HG03575 (cell line): ENCODE measurements at regions not wholly inside any gene's neighbourhood (a gene's known extent, or its start where the extent isn't known, plus 50 kb on each side); places are given as distances from the start of the nearest gene placed in this dataset.
"Not testable (repeated sequence)": the region's sequence is repeated elsewhere in the genome, so short reads cannot be mapped to it uniquely, and the experiment has no call there.

Experiments used
- ATAC-seq: cut with Tn5 transposase; IDR thresholded peaks from one replicate; pipeline ENCODE4 v1.9.1; 2021; ENCODE audit not compliant: unreplicated experiment, insufficient number of reproducible peaks, low FRiP score; ENCODE audit errors: extremely low read depth

DNA sequence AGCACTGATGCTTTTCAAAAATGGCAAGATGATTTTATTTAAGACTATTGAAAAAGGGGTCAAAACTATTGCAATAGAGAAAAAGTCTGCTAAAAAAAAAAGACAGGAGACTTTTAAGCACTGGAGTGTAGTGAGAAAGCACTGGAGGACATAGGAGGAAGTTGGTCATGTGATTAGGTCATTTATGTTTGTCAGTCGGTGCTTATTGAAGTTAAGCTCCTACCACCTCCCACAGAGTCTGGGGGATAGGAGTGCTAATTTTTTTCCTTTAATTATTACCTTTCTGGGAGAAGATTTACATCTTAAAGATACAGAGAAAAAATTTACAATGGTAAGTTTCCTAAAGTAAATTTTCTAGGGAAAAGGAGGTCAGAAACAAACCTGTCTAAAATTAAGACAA lies 80.2 kb upstream of the TMEM229A start:
- ATAC-seq = no peak

DNA sequence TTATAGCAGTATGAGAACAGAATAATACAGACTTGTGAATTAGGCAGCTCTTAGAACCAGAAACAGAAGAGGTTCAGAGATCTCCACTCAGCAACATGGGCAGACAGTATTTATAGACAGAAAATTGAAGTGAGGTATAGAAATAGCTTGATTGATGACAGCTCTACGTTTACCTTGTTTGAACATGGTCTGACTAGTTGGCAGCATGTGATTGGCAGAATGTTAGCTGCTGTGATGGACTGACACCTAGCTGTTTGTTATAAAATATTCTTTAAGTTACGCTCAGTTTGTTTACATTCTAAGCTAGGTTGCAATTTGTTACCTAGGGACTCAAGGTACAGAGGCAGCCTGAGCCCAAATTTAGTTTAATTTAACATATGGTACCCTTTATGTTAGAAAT lies 73.7 kb upstream of the TMEM229A start:
- no peak for ATAC-seq

- no peak for ATAC-seq
Measured at GRCh38 chr7:124101173-124101768, 68.4 kb upstream of the TMEM229A start.

GRCh38 chr7:124100190-124100589 lies 67.3 kb upstream of the TMEM229A start:
- no peak for ATAC-seq

DNA sequence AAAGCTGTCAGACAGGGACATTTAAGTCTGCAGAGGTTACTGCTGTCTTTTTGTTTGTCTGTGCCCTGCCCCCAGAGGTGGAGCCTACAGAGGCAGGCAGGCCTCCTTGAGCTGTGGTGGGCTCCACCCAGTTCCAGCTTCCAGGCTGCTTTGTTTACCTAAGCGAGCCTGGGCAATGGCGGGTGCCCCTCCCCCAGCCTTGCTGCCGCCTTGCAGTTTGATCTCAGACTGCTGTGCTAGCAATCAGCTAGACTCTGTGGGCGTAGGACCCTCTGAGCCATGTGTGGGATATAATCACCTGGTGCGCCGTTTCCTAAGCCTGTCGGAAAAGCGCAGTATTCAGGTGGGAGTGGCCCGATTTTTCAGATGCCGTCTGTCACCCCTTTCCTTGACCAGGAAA lies 66.7 kb upstream of the TMEM229A start:
- not testable (repeated sequence) for ATAC-seq

GRCh38 chr7:124089621-124090020 lies 56.8 kb upstream of the TMEM229A start:
- ATAC-seq = no peak

- ATAC-seq = no peak
Measured at GRCh38 chr7:124088590-124088989, 55.7 kb upstream of the TMEM229A start.

GRCh38 chr7:124086843-124087242 lies 54.0 kb upstream of the TMEM229A start:
- no peak for ATAC-seq

DNA sequence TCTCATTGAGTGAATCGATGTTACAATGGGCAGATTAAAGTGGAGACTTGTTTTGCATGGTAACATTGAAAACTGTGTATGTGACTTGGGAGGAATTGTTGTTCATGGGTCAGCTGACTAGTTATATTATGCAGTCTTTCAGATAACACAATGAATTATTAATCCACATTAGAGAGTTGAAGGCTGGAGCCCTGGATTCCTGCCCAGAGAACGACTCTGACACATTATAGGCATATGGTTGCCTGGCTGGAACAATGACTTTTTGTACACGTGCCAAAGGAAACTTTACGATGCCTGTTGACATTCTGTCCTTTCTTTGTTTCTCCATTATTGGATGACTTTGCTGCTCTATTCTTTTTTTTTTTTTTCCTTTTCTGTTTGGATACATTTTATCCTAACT lies 52.3 kb upstream of the TMEM229A start:
- no peak for ATAC-seq

GRCh38 chr7:124084024-124084423 lies 51.2 kb upstream of the TMEM229A start:
- ATAC-seq = no peak
